ENCODE measurements at regions not wholly inside any gene's neighbourhood (a gene's known extent, or its start where the extent isn't known, plus 50 kb on each side); places are given as distances from the start of the nearest gene placed in this dataset.

DNA sequence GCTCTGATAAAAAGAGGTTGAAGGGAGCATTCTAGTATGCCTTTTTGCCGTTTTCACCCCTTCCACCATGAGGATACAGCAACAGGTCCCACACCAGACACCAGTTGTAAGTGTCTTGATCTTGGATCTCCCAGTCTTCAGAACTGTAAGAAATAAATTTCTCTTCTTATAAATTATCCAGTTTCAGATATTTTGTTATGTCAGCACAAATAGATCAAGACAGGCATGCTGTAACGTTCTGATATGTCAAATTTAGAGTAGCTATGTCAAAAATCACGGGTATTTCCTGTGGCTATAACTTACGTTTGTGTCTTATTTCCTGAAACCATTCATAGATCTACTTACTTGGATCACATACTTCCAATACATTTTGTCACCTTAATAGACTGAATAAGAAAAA, 55.9 kb upstream of the CD83 start:
- Histone ChIP-seq H3K4me3 (ENCODE audit: low read length in 2 of 2) (no peak overlapping the region), H3K9me3 (ENCODE audit: control insufficient read depth in 2 of 2, insufficient read depth in 1 of 2, low read length in 1 of 2) (no peaks in the 10 kb centered on the region), H3K36me3 (ENCODE audit: control insufficient read depth in 2 of 2, insufficient read depth in 2 of 2, low read length in 1 of 2) (no peaks in the 10 kb centered on the region), H3K27ac (ENCODE audit: low read depth in 1 of 2, low read length in 1 of 2) (no peak overlapping the region), H3K27me3 (ENCODE audit: control insufficient read depth in 2 of 2, insufficient read depth in 1 of 2, low read length in 1 of 2) (peaks cover 0 to 9% of the 10 kb centered on the region in 2 donors), H3K4me1 (ENCODE audit: control insufficient read depth in 2 of 2, insufficient read depth in 2 of 2, low read length in 2 of 2) (no peaks in the 10 kb centered on the region)
- DNase-seq (ENCODE audit: low read depth in 6 of 9, low spot score in 9 of 9), result no peak
- 92% methylated on average over 4 of the region's 4 CpGs for WGBS

DNA sequence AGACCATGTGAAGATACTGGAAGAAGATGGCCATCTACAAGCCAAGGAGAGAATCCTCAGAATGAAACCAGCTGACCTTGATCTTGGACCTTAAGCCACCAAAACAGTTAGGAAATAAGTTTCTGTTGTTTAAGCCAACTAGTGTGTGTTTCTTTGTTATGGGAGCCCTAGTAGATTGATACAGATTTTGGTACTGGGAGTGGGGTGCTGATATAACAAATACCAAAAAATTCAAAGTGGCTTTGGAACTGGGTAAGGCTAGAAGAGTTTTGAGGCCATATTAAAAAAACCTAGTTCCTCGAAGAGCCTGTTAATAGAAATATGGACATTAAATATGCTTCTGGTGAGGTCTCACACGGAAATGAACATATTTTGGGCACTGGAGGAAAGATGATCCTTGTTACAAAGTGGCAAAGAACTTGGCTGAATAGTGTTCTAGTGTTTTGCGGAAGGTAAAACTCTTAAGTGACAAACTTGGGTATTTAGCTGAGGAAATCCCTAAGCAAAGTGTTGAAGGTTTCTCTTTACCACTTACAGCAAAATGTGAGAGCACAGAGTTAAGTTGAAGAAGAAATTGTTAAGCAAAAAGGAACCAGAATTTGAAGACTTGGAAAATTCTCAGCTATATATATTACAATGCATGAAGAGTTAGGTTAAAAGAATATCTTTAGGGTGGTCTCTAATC, 55.1 kb upstream of the CD83 start:
- no peak overlapping the region for H3K4me3 ChIP-seq (ENCODE audit: low read length in 2 of 2)
- H3K4me1 ChIP-seq (ENCODE audit: control insufficient read depth in 2 of 2, insufficient read depth in 2 of 2, low read length in 2 of 2), result no peaks in the 10 kb centered on the region
- WGBS, result 96% methylated on average over 3 of the region's 3 CpGs
- no peak for DNase-seq (ENCODE audit: low read depth in 6 of 9, low spot score in 9 of 9)
- H3K9me3 ChIP-seq (ENCODE audit: control insufficient read depth in 2 of 2, insufficient read depth in 1 of 2, low read length in 1 of 2), result no peaks in the 10 kb centered on the region
- H3K36me3 ChIP-seq (ENCODE audit: control insufficient read depth in 2 of 2, insufficient read depth in 2 of 2, low read length in 1 of 2), result no peaks in the 10 kb centered on the region
- peaks cover 0 to 9% of the 10 kb centered on the region in 2 donors for H3K27me3 ChIP-seq (ENCODE audit: control insufficient read depth in 2 of 2, insufficient read depth in 1 of 2, low read length in 1 of 2)
- H3K27ac ChIP-seq (ENCODE audit: low read depth in 1 of 2, low read length in 1 of 2), result no peak overlapping the region

DNA sequence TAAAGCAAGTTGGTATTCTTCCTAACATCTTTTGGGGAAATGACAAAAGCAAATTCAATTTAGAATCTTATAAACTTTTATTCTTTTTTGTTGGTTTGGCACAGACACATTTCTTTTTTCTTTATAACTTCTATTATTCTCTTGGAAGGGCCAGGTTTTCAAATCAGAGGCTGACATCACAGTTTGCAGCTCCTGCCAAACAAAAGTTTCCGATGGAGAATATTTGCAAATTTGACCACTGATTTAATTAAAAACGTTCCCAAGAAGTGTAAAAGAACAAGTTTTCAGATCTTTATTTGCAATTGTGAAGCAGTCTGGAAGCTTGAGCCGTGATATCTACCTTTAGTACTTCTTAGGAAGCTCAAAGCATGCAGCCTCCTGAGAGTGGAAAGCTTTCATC, 53.8 kb upstream of the CD83 start:
- H3K36me3 ChIP-seq (ENCODE audit: control insufficient read depth in 2 of 2, insufficient read depth in 2 of 2, low read length in 1 of 2), result no peaks in the 10 kb centered on the region
- H3K9me3 ChIP-seq (ENCODE audit: control insufficient read depth in 2 of 2, insufficient read depth in 1 of 2, low read length in 1 of 2), result no peaks in the 10 kb centered on the region
- H3K27me3 ChIP-seq (ENCODE audit: control insufficient read depth in 2 of 2, insufficient read depth in 1 of 2, low read length in 1 of 2), result peaks cover 0 to 4% of the 10 kb centered on the region in 2 donors
- no peak overlapping the region for H3K27ac ChIP-seq (ENCODE audit: low read depth in 1 of 2, low read length in 1 of 2)
- DNase-seq (ENCODE audit: low read depth in 6 of 9, low spot score in 9 of 9), result no peak
- WGBS, result 86% methylated on average over 3 of the region's 3 CpGs
- H3K4me3 ChIP-seq (ENCODE audit: low read length in 2 of 2), result no peak overlapping the region
- H3K4me1 ChIP-seq (ENCODE audit: control insufficient read depth in 2 of 2, insufficient read depth in 2 of 2, low read length in 2 of 2), result no peaks in the 10 kb centered on the region

DNA sequence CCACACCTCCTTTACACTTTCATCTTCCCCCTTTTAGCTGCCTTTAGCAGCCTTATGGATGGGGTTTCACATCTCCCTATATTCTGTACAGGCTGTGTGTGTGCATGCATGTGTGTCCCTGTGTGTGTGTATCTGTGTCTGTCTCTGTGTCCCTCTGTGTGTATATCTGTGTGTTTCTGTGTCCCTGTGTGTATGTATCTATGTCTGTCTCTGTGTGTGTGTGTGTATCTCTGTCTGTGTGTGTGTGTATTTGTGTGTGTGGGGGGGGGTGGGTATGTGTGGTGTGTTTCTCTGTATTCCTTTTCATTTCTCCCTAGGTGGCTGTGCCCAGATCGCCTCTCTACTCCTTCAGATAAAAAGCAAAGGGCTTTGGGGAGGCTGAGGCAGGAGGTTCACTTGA, 52.2 kb upstream of the CD83 start:
- no peaks in the 10 kb centered on the region for H3K27me3 ChIP-seq (ENCODE audit: control insufficient read depth in 2 of 2, insufficient read depth in 1 of 2, low read length in 1 of 2)
- no peak for DNase-seq (ENCODE audit: low read depth in 6 of 9, low spot score in 9 of 9)
- WGBS, result 94% methylated on average over 1 of the region's 1 CpG
- H3K4me1 ChIP-seq (ENCODE audit: control insufficient read depth in 2 of 2, insufficient read depth in 2 of 2, low read length in 2 of 2), result no peaks in the 10 kb centered on the region
- H3K27ac ChIP-seq (ENCODE audit: low read depth in 1 of 2, low read length in 1 of 2), result no peak overlapping the region
- no peaks in the 10 kb centered on the region for H3K9me3 ChIP-seq (ENCODE audit: control insufficient read depth in 2 of 2, insufficient read depth in 1 of 2, low read length in 1 of 2)
- H3K36me3 ChIP-seq (ENCODE audit: control insufficient read depth in 2 of 2, insufficient read depth in 2 of 2, low read length in 1 of 2), result no peaks in the 10 kb centered on the region
- no peak overlapping the region for H3K4me3 ChIP-seq (ENCODE audit: low read length in 2 of 2)

DNA sequence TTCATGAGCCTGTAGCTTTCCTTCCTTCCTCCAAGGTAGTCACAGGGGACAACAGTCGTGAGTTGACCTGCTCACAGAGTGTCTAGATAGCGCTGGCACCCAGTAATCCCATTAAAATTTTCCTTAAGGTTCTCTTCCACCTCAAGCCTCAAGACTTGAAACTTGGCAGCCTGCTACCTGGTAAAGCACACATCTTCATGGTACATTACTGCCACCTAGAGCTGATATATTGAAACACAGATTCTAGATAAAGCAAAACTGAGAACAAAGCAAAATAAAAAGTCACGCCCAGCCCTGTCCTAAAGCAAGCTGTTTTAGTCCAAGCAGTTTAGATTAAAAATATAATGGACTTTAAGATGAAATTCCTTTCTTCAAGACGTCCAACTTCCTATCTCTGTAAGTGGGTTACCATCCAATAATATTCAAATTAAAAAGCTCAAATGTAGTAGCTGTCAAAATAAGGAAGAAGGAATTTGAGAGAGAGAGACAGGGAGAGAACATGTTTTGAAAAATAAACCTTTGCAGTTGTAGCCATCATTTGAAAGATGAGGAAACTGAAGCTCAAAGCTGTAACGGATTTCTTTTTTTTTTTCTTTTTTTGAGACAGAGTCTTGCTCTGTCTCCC, 50.7 kb upstream of the CD83 start:
- H3K4me3 ChIP-seq (ENCODE audit: low read length in 2 of 2), result no peak overlapping the region
- WGBS, result 13% methylated on average over 5 of the region's 5 CpGs
- no peaks in the 10 kb centered on the region for H3K27me3 ChIP-seq (ENCODE audit: control insufficient read depth in 2 of 2, insufficient read depth in 1 of 2, low read length in 1 of 2)
- peak; percentile 19 to 77 (median 47) for DNase-seq (ENCODE audit: low read depth in 6 of 9, low spot score in 9 of 9)
- no peaks in the 10 kb centered on the region for H3K9me3 ChIP-seq (ENCODE audit: control insufficient read depth in 2 of 2, insufficient read depth in 1 of 2, low read length in 1 of 2)
- no peaks in the 10 kb centered on the region for H3K36me3 ChIP-seq (ENCODE audit: control insufficient read depth in 2 of 2, insufficient read depth in 2 of 2, low read length in 1 of 2)
- H3K4me1 ChIP-seq (ENCODE audit: control insufficient read depth in 2 of 2, insufficient read depth in 2 of 2, low read length in 2 of 2), result no peaks in the 10 kb centered on the region
- no peak overlapping the region for H3K27ac ChIP-seq (ENCODE audit: low read depth in 1 of 2, low read length in 1 of 2)

DNA sequence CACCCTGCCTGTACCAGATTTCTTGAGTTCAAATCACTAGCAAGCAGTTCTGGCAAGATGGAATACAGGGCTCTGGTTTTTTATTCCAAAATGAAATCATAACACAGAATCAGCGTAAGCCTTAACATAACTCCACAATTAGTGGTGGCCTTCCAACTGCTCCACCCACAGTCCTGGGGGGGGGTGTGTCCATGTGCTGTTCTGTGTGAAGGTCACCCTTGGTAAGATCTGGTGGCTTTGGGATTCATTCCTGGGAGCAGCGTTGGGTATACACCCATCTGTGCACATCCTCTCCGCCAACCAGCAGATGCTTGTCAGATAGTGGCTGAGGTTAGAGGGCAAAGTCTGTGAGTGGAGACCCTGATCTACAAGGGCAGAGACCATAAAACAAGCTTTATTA, 49.9 kb upstream of the CD83 start:
- H3K27me3 ChIP-seq (ENCODE audit: control insufficient read depth in 2 of 2, insufficient read depth in 1 of 2, low read length in 1 of 2), result no peaks in the 10 kb centered on the region
- no peaks in the 10 kb centered on the region for H3K4me1 ChIP-seq (ENCODE audit: control insufficient read depth in 2 of 2, insufficient read depth in 2 of 2, low read length in 2 of 2)
- no peak overlapping the region for H3K4me3 ChIP-seq (ENCODE audit: low read length in 2 of 2)
- no peaks in the 10 kb centered on the region for H3K36me3 ChIP-seq (ENCODE audit: control insufficient read depth in 2 of 2, insufficient read depth in 2 of 2, low read length in 1 of 2)
- no peak for DNase-seq (ENCODE audit: low read depth in 6 of 9, low spot score in 9 of 9)
- H3K9me3 ChIP-seq (ENCODE audit: control insufficient read depth in 2 of 2, insufficient read depth in 1 of 2, low read length in 1 of 2), result no peaks in the 10 kb centered on the region
- no peak overlapping the region for H3K27ac ChIP-seq (ENCODE audit: low read depth in 1 of 2, low read length in 1 of 2)
- WGBS, result 86% methylated on average over 3 of the region's 3 CpGs
